ENCODE measurements at regions not wholly inside any gene's neighbourhood (a gene's known extent, or its start where the extent isn't known, plus 50 kb on each side); places are given as distances from the start of the nearest gene placed in this dataset.
"Not testable (repeated sequence)": the region's sequence is repeated elsewhere in the genome, so short reads cannot be mapped to it uniquely, and the experiment has no call there.

DNA sequence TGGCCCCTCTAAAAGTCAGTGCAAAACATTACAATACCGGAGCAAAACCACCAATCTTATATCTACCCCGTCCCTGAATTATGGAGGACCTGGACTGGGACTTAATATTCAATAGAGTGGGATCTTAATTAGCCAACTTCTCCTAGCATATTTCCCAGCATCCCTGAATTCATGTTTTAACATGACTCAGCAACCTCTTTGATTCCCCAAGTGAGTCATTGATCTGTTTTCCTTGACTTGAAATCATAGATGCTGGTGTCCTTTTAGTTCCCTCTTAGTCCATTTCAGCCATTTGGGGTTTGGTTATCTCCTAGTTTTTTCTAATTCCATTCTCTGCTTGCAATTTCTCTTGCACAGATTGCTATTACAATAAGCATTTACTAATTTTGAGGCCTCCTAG, 677.7 kb upstream of the CELF4 start:
- no peak for DNase-seq

DNA sequence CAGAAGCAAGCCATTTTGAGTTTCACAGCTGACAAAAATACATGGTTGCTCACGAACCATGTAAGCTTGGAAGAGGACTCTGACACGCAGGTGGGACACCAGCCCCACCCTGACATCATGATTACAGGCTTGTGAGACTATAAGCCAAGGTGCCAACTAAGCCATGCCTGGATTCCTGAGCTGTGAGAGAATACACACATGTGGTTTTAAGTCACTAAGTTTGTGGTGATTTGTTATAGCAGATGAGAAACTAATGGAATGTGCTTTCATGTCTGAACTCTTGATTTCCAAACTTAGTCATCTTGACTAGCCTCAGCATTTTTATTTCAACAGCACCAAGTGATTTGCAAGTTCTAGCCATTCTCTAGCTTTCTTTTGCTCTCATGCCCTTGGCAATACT, 676.1 kb upstream of the CELF4 start:
- no peak for DNase-seq

DNA sequence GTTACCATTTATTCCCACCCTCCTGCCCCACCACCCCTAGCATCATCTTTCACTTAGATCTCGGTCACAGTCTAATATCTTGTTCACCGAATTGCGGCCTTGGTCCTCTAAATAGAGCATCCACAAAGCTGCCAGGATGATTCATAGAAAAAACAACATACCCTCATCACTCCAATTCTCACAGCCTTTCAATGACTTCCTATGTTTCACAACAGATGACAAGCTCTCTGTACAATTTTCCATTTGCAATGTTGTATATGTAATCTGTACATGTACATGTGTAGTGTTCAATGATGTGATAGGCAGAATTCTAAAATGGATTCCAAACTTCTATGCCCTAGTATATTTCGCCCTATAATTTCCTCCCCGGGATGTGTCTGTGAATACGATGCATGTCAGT, 675.6 kb upstream of the CELF4 start:
- no peak for DNase-seq

DNA sequence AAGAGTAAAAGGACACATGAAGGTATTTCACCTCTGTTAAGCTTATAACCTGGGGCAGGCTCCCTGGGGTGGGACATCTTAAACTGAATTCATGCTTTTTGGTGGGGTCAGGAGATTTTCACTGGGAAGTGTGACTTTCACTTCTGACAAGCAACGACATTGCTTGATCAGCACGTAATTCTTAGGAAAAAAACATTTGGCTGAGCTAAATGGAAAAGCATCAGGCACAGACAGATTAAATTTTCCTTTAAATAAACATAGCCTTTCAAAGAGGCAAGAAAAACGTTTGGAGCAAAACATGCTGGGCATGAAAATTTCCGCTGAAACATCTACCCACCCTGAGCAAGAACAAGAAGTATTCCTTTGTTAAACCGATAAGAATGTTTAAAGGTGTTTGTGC, 674.0 kb upstream of the CELF4 start:
- DNase-seq: no peak

DNA sequence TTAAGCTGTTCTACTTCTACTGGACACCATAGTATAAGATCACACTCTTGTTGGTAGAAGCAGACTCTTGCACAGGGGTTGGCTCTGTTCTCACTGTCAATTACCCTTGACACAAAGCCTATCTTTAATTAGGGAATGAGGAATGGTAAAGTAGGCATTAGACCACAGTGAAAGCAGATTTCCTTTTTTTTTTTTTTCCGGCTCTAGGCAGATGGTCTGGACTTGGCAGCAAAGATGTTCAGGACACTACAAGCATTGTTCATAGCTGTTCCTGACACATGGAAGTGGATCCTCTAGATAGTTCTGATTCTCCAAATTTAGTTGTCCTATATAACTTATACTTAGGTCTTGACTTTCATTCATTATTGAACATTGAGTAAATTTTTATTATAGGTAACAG, 672.2 kb upstream of the CELF4 start:
- DNase-seq: no peak

DNA sequence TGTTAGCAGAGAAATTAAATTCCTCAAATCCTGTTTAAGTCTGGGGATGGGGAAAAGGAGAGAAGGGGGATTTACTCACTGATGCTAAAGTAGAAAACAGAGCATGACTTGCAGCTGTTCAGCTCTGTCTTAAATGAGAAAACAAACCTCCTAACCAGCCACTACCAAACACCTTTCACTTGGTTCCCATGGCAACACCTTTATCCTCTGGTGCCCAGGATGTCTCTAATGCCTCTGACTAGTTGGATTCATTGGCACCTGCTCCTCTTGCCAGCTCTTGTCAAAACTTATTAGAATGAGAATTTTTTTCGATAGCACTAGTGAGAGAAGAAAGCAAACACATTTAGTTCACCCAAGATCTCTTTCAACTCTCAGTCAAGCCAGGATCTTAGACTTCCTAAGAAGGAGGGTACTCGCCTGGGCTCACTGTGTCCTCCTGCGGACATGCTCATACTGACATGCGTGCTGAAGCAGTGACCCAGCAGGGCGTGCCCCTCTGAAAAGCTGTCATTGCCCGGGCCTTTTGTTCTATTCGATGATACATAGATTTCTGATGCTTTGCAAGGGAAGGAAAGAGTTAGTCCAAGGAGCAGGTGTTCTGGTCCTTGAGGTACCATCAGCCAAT, 656.0 kb upstream of the CELF4 start:
- no peak for DNase-seq

DNA sequence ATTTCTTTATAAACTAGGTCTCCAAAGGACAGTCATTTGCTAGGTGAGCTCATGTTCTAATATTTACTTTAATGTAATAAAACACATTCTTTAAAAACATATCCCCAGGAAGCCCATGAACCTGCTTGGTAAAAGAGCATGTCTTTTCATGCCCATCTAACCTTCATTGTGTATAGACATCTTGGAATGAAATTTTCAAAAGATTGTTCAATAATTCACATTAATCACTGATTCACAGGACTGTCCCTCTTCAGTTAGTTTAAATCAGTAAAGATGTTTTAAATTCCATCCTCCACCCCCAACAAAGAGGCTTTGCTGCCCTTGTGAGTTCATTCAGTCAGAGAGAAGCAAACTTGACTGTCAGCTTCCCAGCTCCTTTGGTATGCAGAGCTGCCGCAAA, 633.4 kb upstream of the CELF4 start:
- DNase-seq: no peak

DNA sequence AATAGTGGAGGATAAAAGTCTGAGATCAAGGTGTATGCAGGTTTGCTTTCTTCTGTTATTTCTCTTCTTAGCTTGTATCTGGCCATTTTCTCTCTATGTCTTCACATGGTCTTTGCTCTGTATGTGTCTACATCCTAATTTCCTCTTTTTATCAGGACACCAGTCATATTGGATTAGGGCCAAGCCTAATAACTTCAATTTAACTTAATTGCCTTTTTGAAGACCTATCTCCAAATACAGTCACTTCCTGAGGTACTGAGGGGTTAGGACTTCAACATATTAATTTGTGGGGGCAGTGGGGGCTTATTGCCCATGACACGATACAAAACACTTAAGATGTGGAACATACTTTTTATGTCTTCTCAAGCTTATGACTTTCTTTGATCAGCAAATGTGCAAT, 632.9 kb upstream of the CELF4 start:
- DNase-seq: no peak

DNA sequence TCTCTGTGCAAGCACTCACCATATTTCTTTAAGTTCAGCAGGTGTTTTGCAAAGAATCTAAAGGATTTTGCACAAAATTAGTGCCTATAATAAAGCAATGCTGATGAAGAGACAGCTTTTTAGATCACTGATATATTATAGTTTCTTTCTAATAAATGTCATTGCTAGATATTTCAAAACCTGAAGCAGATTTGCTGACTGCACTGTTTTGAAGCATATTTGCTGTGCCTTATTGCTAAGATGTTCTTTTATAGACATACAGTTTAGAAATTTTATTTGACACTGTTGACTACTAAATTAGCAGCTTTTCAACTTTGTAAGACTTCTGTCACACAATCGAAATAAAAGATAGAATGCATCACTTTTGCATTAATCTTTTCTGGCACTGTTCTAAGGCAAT, 620.9 kb upstream of the CELF4 start:
- no peak for DNase-seq

DNA sequence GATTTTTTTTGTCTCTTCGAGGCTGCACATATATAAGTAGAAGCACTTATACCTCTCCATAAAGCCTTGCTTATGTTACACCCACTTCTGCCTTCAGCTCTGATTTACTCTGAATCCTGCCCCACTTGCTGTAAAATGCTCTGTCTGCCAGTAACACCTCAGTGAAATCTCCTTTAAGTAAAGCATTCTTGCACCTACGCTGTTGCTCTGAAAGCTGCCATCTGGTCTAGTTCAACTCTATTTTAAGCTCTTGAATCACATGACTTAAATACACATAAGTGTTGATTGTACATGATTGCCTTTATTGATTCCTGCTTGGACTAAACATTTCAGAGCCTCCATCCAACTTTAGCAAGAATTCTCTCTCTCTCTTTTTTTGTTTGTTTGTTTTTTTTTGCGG, 609.0 kb upstream of the CELF4 start:
- DNase-seq: no peak

DNA sequence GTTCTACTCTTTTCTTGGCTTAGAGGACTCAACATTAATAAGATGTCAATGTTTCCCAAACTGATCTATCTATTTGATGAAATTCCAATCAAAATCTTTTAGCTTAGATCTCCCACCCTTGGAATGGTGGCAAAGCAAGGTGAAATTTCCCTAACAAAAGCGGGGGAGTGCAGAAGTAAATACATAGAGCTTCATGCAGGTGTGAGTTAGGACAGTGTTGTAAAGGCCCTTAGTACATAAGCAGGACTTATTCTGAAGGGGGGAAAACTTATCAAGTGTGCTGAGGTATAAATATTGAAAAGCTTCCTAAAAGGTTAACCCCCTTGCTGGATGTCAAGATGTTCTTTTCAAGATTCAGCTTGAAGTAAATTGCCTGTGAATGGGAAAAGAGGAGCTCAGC, 608.6 kb upstream of the CELF4 start:
- DNase-seq: no peak

DNA sequence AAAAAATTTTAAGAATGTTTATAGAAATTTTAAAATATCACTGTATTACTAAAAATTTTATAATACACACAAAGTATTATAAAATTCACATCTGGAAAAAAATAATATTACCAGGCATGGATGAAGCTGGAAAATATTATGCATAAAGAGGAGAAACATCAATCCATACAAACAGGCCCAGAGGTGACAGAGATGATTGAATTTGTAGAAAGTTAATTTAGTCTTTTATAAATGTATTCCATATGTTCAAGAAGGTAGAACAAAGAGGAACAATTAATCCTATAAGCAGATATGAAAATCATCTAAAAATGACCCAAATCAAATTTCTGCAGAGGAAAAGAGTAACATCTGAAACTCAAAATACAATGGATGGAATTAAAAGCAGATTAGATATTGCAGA, 605.2 kb upstream of the CELF4 start:
- no peak for DNase-seq

DNA sequence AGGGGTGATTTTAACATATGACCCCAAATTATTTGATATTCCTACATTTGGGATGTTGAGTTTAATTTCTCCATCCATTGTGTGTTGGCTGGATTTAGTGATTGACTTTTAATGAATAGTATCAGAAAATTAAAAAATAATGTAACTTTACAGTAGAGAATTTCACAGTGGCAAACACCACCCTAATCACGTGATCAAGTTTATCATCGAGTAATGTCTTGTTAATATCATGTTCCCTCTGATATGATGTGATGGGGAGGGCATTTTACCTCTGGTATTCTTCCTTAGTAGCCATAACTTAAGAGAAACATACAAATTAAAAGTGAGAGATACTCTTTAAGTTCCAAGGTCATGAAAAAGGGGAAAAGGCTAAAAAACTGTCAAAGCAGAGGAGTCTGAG, 602.0 kb upstream of the CELF4 start:
- DNase-seq: no peak

DNA sequence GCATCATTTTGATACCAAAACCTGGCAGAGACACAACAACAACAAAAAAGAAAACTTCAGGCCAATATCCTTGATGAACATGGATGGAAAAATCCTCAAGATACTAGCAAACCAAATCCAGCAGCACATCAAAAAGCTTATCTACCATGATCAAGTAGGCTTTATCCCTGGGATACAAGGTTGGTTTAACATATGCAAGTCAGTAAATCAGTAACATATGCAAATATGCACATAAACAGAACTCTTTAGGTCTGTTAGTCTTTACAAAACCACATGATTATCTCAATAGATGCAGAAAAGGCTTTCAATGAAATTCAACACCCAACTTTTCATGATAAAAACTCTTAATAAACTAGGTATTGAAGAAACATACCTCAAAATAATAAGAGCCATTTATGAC, 587.5 kb upstream of the CELF4 start:
- DNase-seq: not testable (repeated sequence)

DNA sequence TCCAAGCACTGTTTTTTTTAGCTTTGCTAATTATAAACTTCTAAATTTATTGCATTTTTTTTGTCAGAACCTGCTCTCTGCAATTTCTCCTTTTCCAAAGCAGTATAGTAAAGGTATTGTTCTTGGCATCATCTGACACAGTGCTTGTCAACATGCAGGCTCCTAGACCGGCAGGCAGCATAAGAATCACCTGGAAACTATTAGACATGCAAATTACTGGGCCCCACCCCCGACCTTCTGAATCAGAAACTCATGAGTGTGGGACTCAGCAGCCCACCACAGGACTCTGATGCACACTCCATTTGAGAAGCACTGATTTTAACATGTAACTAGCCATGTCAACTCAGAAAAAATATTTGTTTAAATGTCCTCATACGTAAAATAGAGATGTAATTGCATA, 551.1 kb upstream of the CELF4 start:
- no peak for DNase-seq

DNA sequence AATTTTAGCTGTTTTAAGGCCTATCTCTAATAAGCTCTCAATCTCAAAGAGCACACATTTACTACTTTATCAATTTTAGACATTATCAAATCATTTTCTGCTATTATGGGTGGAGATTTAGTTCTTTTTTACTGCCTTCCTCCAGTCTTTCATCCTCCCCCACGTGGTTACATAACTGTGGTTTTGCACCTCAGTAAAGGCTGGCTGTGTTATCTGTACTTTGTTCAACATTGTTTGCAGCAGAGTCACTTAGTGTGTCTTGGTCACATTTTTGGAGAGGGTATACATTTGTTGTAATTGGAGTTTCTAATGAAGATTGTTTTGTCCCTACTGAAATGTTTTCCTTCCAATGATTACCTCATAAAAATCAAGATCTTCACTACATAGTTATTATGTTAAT, 549.6 kb upstream of the CELF4 start:
- DNase-seq: no peak

DNA sequence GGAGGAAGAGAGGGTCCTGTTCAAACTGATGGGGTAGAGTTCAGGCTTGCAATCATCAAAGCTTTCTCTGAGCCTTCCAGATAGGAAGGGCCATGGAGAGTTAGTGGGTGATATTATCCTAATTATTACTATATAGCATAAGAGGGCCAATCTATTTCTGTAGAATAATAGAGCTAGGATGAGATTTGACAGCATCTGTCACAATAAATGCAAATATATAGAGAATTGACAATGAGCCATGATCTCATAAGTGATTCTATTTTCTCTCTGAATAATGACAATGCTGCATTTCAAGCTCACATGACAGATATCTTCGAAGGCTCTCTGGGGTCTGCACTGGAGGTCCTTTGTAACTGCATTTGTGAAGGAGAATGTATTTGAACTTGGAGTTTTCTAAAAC, 521.9 kb upstream of the CELF4 start:
- DNase-seq: no peak

DNA sequence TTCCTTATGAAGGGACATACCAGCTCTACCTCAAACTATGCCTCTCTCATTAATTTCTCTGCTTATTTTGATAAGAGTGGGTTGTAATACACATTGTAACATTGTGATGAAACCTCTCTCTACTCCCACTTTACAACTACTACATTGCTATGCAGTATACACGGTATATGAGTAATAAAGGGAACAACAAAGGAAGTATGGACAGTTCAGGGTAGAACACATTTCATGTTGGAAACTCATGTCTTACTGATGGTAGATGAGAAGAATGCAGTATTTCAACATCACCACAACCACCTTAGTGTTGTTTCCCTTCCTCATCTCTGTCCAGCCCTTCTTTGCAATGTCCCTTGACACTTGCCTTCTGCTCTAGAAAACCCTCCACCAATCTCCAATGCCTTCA, 515.9 kb upstream of the CELF4 start:
- no peak for DNase-seq

DNA sequence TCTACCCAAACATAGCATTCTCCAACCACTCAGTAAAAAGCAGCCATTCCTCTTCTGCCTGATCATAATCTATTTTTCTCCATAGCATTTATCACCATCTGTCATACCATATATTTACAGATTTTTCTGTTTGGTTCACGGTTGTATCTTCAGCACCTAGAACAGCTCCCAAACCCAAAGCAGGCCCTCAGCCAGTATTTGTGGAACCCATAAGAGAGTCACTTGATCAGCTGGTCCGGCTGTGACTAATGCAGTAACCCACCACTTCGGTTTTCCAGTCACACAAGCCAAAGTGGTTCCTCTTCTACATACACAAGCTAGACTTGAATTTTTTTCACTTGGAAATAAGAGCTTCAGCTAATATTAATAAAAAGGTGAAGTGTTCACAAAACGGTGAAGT, 511.6 kb upstream of the CELF4 start:
- no peak for DNase-seq

DNA sequence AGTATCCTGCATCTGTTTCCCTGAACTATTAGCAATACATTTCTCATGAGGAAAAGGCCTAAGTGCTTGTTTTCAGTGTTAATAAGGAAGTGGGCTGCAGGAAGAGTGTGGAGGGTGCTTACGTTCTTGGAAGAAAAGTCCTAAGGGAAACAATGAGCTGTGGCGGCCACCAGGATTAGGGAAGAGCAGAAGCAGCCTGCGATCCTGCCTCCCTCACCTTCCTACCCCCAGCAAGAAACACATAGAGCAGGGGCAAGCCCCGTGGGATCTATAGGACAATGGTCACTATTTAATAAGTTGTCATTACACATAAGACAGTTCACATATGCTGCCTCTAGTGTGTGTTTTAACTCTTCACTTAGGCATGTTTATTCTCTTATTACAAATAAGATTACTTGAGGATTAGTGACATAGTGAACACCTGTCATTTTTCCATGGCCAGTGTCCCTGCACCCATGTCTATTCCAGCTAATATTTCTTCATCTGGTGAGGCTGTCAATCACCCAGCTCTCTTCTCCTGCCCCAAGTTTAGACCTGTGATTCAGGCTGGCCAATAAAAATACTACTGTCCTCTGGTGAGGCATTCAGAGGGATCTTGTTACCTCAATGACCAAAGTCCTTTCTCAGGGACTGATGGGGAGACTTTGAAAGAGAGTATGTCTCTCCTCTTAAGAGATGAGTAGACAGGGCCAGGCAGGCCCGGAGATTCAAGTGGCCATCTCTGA, 510.9 kb upstream of the CELF4 start:
- no peak for DNase-seq

DNA sequence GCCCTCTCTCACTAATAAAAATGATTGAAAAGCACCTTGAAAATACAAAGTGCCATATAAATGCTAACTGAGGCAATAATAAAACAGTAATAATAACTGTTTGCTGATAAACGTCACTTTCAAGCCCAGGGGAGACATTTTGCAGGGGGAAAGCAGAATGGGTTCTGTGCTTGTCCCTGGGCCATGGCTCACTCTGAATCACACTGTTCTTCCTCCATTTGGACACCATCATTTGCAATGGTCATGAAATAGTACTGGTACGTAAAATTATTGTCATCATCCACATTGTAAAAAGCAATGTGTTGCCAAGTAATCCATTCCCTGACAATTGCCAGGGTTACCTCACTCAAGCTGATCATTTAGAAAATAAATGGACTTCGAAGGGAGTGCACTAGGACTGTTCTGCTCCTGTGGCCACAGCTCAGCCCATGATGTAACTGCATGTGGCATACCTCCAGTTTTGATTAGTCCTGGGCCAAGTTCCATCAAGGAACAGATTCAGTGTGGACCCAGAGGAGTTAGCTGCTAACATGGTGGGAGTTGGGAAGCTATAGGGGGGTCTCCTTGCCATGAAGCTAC, 508.8 kb upstream of the CELF4 start:
- no peak for DNase-seq

DNA sequence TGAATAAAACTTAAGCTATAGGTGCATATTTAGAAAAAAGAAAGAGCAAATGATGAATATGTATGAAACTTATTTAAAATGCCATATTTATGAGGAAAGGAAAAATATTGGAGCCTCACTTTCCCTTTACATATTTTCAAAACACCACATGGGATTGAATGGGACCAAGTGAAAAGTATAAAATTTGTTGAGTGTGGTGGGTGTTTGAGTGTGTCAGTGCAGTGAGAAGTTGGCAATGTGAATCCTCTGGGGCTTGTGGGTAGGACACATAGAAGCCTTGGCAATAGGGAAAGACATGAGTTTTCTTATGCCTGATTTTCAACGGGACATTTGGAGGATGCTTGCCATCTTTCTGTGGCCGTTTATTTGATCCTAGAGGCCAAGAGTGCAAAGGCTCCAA, 502.2 kb upstream of the CELF4 start:
- no peak for DNase-seq

DNA sequence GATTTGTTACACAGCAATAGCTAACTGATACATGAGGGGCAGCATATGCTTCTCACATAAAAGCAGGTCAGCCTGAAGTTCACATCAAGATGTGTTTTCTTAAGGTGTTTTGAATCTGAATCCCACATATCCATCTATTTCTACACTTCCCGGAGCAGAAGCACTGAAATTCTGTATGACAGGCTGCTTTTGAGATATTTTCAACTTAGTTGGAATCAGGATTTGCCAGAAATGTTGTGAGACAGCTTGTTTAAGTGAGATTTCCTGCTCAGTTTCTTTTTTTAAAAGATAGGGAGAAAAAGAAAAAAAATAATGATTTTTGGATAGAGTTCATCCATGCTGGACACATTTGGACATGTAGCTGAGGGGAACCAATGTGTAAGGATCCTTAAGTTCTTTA, 501.5 kb upstream of the CELF4 start:
- DNase-seq: no peak

DNA sequence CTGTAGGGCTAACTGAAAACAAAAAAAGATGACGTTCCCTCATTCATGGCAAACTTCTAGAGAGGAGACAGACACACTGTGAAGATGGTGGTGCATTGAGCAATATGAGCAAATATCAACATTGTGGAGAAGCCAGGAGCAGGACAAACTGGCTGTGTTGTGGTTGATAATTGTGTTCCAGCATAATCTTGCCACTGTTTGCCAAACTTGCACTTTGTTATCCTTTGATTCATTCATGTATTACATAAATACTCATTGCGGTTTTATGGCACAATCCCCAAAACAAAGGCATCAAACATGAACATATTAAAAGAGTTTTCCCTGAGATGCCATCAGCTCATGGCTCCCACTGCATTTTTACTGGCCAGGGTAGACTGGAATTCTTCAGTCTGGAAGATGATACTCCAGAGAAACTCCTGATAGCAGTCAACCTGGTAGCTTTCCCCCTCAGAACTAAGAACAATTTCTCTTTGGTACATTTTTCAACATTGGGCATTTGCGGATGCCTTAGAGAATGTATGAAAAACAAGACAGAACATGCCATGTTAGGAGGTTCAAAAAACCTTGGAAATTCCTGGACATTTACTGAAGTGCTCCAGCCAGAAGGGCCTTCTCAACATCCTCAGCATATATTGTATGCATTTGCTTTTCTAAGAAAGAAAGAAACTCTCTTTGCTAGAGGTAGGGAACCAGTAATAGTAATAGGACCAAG, 487.4 kb upstream of the CELF4 start:
- no peak for DNase-seq
